HepG2 (cell line): ENCODE measurements at regions not wholly inside any gene's neighbourhood (a gene's known extent, or its start where the extent isn't known, plus 50 kb on each side); places are given as distances from the start of the nearest gene placed in this dataset.

Experiments
- RAD21 ChIP-seq: fragments of 450-650 bp; formaldehyde crosslinking; IDR thresholded peaks from 2 replicates; pipeline ENCODE4 v1.5.0; 2020; ENCODE audit warnings: mild to moderate bottlenecking
- ZNF557 ChIP-seq: sonication (generic); formaldehyde crosslinking; IDR thresholded peaks from 2 replicates; pipeline ENCODE4 v1.4.0; 2020; ENCODE audit warnings: missing genetic modification reagents
- TF ChIP-seq, protein P1 (sequence below): sonication (generic); formaldehyde crosslinking; IDR thresholded peaks from 2 replicates; pipeline ENCODE4 v1.5.0; 2020; ENCODE audit warnings: missing genetic modification reagents

GRCh38 chr3:36319680-36320079, 60.6 kb upstream of the STAC start (continued):
- no peak for TF ChIP-seq ZNF557 (CRISPR knock-in tag)
- TF ChIP-seq, protein P1, sequence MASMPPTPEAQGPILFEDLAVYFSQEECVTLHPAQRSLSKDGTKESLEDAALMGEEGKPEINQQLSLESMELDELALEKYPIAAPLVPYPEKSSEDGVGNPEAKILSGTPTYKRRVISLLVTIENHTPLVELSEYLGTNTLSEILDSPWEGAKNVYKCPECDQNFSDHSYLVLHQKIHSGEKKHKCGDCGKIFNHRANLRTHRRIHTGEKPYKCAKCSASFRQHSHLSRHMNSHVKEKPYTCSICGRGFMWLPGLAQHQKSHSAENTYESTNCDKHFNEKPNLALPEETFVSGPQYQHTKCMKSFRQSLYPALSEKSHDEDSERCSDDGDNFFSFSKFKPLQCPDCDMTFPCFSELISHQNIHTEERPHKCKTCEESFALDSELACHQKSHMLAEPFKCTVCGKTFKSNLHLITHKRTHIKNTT = no peak
- TF ChIP-seq RAD21 (CRISPR knock-in tag) = no peak
